DND-41 (cell line): ENCODE measurements at regions not wholly inside any gene's neighbourhood (a gene's known extent, or its start where the extent isn't known, plus 50 kb on each side); places are given as distances from the start of the nearest gene placed in this dataset.
A peak's percentile ranks its signal among the peaks of the same experiment; 100 is the strongest.

Experiments
- ATAC-seq: fragments of 200-7000 bp; cut with Tn5 transposase; 3 replicates; pipeline ENCODE4 v1.9.1; 2021; ENCODE audit warnings: low read depth; ENCODE audit not compliant: insufficient read depth
- DNase-seq: peaks from one replicate; pipeline ENCODE4 v3.0.0-alpha.2; 2020
- H2AFZ ChIP-seq: 2 replicates; pipeline ENCODE4 v1.6.0; 2012; ENCODE audit warnings: low read depth, low read length
- H3K27ac ChIP-seq: 2 replicates; pipeline ENCODE4 v1.5.1; 2012; ENCODE audit warnings: low read length, inconsistent platforms
- H3K27me3 ChIP-seq: fragments of 200-600 bp; sonication (generic); 2 replicates; pipeline ENCODE4 v1.6.0; 2012; ENCODE audit warnings: low read length, mild to moderate bottlenecking, inconsistent platforms; ENCODE audit not compliant: insufficient read depth, poor library complexity
- H3K36me3 ChIP-seq: 2 replicates; pipeline ENCODE4 v1.5.1; 2012; ENCODE audit warnings: low read length, inconsistent platforms; ENCODE audit not compliant: insufficient read depth
- H3K4me1 ChIP-seq: 2 replicates; pipeline ENCODE4 v1.5.1; 2012; ENCODE audit warnings: mild to moderate bottlenecking, low read length; ENCODE audit not compliant: insufficient read depth
- H3K4me2 ChIP-seq: 2 replicates; pipeline ENCODE4 v1.6.0; 2012; ENCODE audit warnings: mild to moderate bottlenecking, moderate library complexity, low read length, inconsistent platforms; ENCODE audit not compliant: insufficient read depth
- H3K4me3 ChIP-seq, 2 experiments: fragments of 200-600 bp in 1 of 2; shearing (Covaris generic) in 1 of 2; 2 replicates each; pipeline ENCODE4 v1.5.1; 2012 to 2016; ENCODE audit warnings: inconsistent platforms in 2 of 2, low read length in 2 of 2, mild to moderate bottlenecking in 2 of 2, low read depth in 1 of 2, moderate library complexity in 1 of 2
- H3K79me2 ChIP-seq: 2 replicates; pipeline ENCODE4 v1.6.0; 2012; ENCODE audit warnings: low read length, inconsistent platforms; ENCODE audit not compliant: insufficient read depth
- H3K9ac ChIP-seq: 2 replicates; pipeline ENCODE4 v1.6.0; 2012; ENCODE audit warnings: low read depth, mild to moderate bottlenecking, inconsistent platforms, low read length, moderate library complexity
- H3K9me3 ChIP-seq: 2 replicates; pipeline ENCODE4 v1.5.1; 2012; ENCODE audit warnings: low read length, moderate library complexity, mild to moderate bottlenecking, inconsistent platforms; ENCODE audit not compliant: insufficient read depth, severe bottlenecking
- H4K20me1 ChIP-seq: 2 replicates; pipeline ENCODE4 v1.6.0; 2012; ENCODE audit warnings: low read length; ENCODE audit not compliant: insufficient read depth
- EZH2 ChIP-seq: IDR thresholded peaks from 3 replicates; pipeline ENCODE4 v1.6.1; 2012; ENCODE audit warnings: borderline replicate concordance, low read depth, mild to moderate bottlenecking, moderate library complexity, low read length, inconsistent platforms; ENCODE audit not compliant: severe bottlenecking
- TF ChIP-seq, protein P1 (sequence below): IDR thresholded peaks from 2 replicates; pipeline ENCODE4 v1.5.1; 2012; ENCODE audit warnings: borderline replicate concordance, low read length, moderate library complexity, mild to moderate bottlenecking; ENCODE audit not compliant: poor library complexity, severe bottlenecking; ENCODE audit errors: extremely low read depth

DNA sequence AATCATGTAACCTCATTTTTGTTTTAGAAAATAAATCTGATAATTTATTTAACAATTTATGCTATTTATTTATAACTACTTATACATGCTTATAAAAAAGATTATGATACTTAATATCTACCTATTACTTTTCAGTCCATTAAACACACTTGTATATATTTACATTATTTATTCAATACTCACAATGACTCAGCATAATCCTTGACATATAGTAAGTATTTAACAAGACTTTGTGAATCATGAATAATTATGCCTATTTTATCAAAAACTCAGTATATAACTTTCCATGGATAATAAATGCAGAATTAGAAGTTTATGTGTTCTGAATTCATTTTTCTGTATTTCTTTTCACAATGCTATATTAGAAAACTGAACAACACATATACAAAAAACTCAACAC is 266.0 kb upstream of the STAC start:
- Histone ChIP-seq H3K79me2 (no peaks in the 10 kb centered on the region), H3K4me3 (no peak overlapping the region), H3K4me2 (no peak overlapping the region), H3K27ac (no peak overlapping the region), H4K20me1 (no peaks in the 10 kb centered on the region), H3K9me3 (no peaks in the 10 kb centered on the region), H2AFZ (no peak overlapping the region), H3K9ac (no peak overlapping the region), H3K4me1 (no peaks in the 10 kb centered on the region), H3K27me3 (peaks cover 15% of the 10 kb centered on the region), H3K36me3 (no peaks in the 10 kb centered on the region)
- TF ChIP-seq EZH2, result no peak
- TF ChIP-seq, protein P1, sequence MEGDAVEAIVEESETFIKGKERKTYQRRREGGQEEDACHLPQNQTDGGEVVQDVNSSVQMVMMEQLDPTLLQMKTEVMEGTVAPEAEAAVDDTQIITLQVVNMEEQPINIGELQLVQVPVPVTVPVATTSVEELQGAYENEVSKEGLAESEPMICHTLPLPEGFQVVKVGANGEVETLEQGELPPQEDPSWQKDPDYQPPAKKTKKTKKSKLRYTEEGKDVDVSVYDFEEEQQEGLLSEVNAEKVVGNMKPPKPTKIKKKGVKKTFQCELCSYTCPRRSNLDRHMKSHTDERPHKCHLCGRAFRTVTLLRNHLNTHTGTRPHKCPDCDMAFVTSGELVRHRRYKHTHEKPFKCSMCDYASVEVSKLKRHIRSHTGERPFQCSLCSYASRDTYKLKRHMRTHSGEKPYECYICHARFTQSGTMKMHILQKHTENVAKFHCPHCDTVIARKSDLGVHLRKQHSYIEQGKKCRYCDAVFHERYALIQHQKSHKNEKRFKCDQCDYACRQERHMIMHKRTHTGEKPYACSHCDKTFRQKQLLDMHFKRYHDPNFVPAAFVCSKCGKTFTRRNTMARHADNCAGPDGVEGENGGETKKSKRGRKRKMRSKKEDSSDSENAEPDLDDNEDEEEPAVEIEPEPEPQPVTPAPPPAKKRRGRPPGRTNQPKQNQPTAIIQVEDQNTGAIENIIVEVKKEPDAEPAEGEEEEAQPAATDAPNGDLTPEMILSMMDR, result no peak
- ATAC-seq (no peak), DNase-seq (no peak)

DNA sequence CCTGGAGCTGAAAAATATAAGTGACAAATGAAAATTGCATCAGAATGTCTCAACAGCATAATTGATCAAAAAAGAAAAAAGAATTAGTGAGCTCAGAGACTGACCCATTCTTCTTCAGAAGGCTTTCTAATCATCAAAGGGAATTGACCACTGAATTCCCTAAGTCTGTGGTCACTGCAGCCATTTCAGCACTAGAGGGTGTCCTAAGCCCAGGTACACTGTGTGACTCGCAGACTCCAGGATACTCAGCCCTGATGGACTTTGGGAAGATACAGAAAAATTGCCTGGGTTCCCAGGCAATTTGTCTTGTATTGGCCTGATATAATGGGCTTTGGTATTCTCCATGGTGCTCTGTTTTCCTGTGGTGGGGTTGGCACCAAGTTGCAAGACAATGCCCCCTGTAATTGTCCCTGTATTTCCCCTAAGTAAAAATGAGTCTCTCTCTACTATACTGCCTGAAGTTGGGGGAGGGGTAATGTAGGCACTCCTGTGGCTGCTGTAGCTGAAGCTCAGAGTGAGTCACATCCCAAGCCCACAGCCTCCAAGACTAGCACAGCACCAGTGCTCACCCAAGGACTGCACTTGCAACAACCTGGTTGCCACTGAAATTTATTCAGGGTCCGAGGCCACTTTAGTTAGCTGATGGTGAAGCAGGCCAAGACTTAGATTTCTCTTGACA is 256.0 kb upstream of the STAC start:
- ATAC-seq (no peak), DNase-seq (no peak)
- H3K4me1 ChIP-seq, result no peaks in the 10 kb centered on the region
- H3K9ac ChIP-seq, result no peak overlapping the region
- no peak overlapping the region for H3K4me3 ChIP-seq
- H4K20me1 ChIP-seq, result no peaks in the 10 kb centered on the region
- H3K36me3 ChIP-seq, result no peaks in the 10 kb centered on the region
- no peak for TF ChIP-seq EZH2
- TF ChIP-seq, protein P1, result peak; percentile 26
- no peaks in the 10 kb centered on the region for H3K27me3 ChIP-seq
- H2AFZ ChIP-seq, result no peak overlapping the region
- H3K27ac ChIP-seq, result no peak overlapping the region
- no peaks in the 10 kb centered on the region for H3K79me2 ChIP-seq
- no peak overlapping the region for H3K4me2 ChIP-seq
- no peaks in the 10 kb centered on the region for H3K9me3 ChIP-seq

DNA sequence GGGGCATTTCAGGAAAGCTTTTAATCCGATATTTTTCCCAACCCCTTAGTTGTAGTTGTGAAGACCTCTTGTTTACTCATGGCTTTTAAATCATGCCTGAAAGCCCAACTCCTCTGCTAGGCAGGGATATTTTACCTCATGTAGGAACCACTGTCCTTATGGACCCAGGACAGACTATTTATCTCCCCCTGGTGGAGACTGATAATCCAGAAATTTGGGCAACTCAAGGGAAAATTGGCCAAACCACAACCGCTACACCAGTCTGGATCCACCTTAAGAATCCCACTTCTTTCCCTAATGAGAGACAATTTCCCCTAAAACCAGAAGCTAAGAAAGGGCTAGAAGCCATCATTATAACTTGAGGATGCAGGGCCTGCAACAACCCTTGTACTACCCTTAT is 248.1 kb upstream of the STAC start:
- Histone ChIP-seq H3K79me2 (no peaks in the 10 kb centered on the region), H3K27ac (no peak overlapping the region), H3K4me2 (no peak overlapping the region), H2AFZ (no peak overlapping the region), H3K36me3 (no peaks in the 10 kb centered on the region), H3K4me3 (no peak overlapping the region), H3K27me3 (no peaks in the 10 kb centered on the region), H3K9ac (no peak overlapping the region), H3K9me3 (no peaks in the 10 kb centered on the region), H3K4me1 (no peaks in the 10 kb centered on the region), H4K20me1 (no peaks in the 10 kb centered on the region)
- ATAC-seq (no peak), DNase-seq (no peak)
- no peak for TF ChIP-seq EZH2
- TF ChIP-seq, protein P1, result peak; percentile 26
